DOHH2 (cell line): ENCODE measurements at regions not wholly inside any gene's neighbourhood (a gene's known extent, or its start where the extent isn't known, plus 50 kb on each side); places are given as distances from the start of the nearest gene placed in this dataset.
"Not testable (repeated sequence)": the region's sequence is repeated elsewhere in the genome, so short reads cannot be mapped to it uniquely, and the experiment has no call there.

Source experiments
- H3F3A ChIP-seq: fragments of 200-600 bp; sonication (generic), shearing (Covaris generic); 2 replicates; pipeline ENCODE4 v1.6.0; 2016; ENCODE audit warnings: antibody characterized with exemption, mild to moderate bottlenecking; ENCODE audit not compliant: control insufficient read depth, insufficient read depth
- H3K27ac ChIP-seq: fragments of 200-600 bp; sonication (generic); 2 replicates; pipeline ENCODE4 v1.5.1; 2014; ENCODE audit warnings: low read depth, mild to moderate bottlenecking, low read length, moderate library complexity
- H3K27me3 ChIP-seq: fragments of 200-600 bp; sonication (generic); 2 replicates; pipeline ENCODE4 v1.6.1; 2014; ENCODE audit warnings: mild to moderate bottlenecking, low read length, mixed read lengths; ENCODE audit not compliant: control insufficient read depth
- H3K36me3 ChIP-seq: fragments of 200-600 bp; sonication (generic); 2 replicates; pipeline ENCODE4 v1.6.1; 2014; ENCODE audit warnings: mild to moderate bottlenecking, low read length, moderate library complexity, mixed read lengths; ENCODE audit not compliant: control insufficient read depth
- H3K4me1 ChIP-seq: fragments of 200-600 bp; sonication (generic); 2 replicates; pipeline ENCODE4 v1.6.1; 2014; ENCODE audit warnings: mild to moderate bottlenecking, low read length, mixed read lengths; ENCODE audit not compliant: control insufficient read depth
- H3K4me2 ChIP-seq: fragments of 200-600 bp; sonication (generic); 2 replicates; pipeline ENCODE4 v1.6.0; 2014; ENCODE audit warnings: mild to moderate bottlenecking, low read length, moderate library complexity
- H3K4me3 ChIP-seq: fragments of 200-600 bp; sonication (generic); 2 replicates; pipeline ENCODE4 v1.5.1; 2014; ENCODE audit warnings: mild to moderate bottlenecking, low read length, mixed read lengths
- H3K79me2 ChIP-seq: fragments of 200-600 bp; sonication (generic); 2 replicates; pipeline ENCODE4 v1.6.1; 2014; ENCODE audit warnings: mild to moderate bottlenecking, low read length, mixed read lengths; ENCODE audit not compliant: control insufficient read depth
- H3K9me2 ChIP-seq: fragments of 200-600 bp; sonication (generic); replicated peaks from 2 replicates; pipeline ENCODE4 v1.6.1; 2014; ENCODE audit warnings: mild to moderate bottlenecking, low read length, mixed read lengths; ENCODE audit not compliant: control insufficient read depth
- H3K9me3 ChIP-seq: fragments of 200-600 bp; sonication (generic); 2 replicates; pipeline ENCODE4 v1.6.1; 2014; ENCODE audit warnings: antibody characterized with exemption, low read length, mixed read lengths; ENCODE audit not compliant: control insufficient read depth, insufficient read depth
- H4K20me1 ChIP-seq: fragments of 200-600 bp; sonication (generic); 2 replicates; pipeline ENCODE4 v1.6.0; 2014; ENCODE audit warnings: low read depth, mild to moderate bottlenecking, antibody characterized with exemption, low read length, moderate library complexity; ENCODE audit not compliant: control insufficient read depth, insufficient read depth
- CTCF ChIP-seq: fragments of 200-600 bp; sonication (generic); IDR thresholded peaks from one replicate; pipeline ENCODE4 v1.5.1; 2014; ENCODE audit warnings: antibody characterized with exemption, mild to moderate bottlenecking, low read depth, low read length; ENCODE audit not compliant: poor library complexity, severe bottlenecking
- EZH2phosphoT487 ChIP-seq: fragments of 200-600 bp; sonication (generic); IDR thresholded peaks from 2 replicates; pipeline ENCODE4 v1.6.1; 2017; ENCODE audit warnings: borderline replicate concordance, mild to moderate bottlenecking, antibody characterized with exemption, low read length, moderate library complexity, mixed read lengths

DNA sequence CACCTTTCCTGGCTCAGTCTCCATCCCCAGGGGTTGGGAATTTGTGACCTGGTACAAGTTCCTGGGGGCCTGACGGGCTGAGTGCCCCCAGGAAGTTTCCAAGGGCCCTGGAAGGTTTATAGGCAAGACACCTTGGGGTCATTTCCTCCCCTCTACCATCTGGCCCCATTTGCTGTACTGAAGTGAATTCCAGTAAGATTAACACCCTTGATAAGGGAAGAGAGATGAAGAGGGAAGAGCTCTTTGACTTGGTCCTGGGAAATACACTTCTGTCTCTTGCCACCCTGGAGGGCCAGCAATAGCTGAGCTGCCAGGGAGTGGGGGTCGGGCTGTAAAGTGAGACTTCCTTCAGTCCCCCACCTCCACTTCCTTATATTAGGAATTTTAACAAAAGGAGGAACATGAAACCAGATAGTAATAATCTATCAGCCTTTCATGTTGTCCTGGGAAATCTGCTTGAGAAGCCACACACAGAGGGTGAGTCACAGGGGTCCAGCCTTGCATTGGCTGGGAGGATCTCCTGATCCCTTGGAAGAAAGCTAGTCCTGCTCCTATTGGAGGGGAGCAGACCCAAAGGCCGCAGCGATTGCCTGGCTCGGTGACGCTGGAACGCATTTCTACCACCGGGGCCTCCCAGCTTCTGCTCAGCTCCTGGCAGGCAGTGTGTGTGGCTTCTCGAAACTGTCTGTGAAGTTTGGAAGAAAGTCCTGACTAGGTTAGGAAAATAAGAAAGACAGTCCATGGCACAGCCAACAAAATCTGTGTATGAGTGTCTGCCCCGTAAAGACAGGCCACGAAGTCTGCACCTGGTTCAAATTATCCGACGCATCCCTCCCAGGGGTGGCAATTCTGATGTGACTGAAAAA is 87.3 kb downstream of the ACAA2 start:
- Histone ChIP-seq H3K27me3 (peaks cover 14% of the 10 kb centered on the region), H3F3A (no peaks in the 10 kb centered on the region), H3K4me3 (no peak overlapping the region), H4K20me1 (no peaks in the 10 kb centered on the region), H3K4me2 (no peak overlapping the region), H3K9me2 (no peaks in the 10 kb centered on the region), H3K36me3 (no peaks in the 10 kb centered on the region), H3K79me2 (no peaks in the 10 kb centered on the region), H3K9me3 (no peaks in the 10 kb centered on the region), H3K27ac (no peak overlapping the region), H3K4me1 (no peaks in the 10 kb centered on the region)
- no peak for TF ChIP-seq EZH2phosphoT487

DNA sequence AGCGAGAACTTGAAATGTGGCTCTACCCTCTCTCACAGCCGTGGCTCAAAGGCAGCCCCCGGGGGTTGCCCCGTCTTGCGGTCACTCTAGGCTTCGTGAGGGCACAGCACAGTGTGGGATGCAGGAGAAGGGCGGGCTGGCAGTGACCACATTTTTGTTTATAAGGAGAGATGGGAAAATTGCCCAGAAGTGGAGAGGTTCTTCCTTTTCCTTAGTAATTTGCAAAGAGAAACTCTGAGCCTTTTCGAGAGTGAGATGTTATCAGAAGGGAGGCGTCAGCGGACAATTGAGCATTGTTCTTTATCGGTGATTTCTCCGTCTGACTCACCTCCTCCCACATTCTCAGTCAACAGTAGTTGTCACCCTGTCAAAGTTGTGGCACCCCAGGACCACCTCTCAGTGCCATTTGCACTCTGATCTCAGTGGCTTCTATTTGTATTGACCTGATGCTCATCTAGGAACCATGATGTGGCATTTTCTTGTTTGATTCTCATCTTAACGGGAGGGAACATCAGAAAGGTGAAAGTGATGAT is 89.6 kb downstream of the ACAA2 start:
- Histone ChIP-seq H3K4me2 (no peak overlapping the region), H3K27me3 (peaks cover 14% of the 10 kb centered on the region), H3K9me2 (no peaks in the 10 kb centered on the region), H3K36me3 (no peaks in the 10 kb centered on the region), H3K79me2 (no peaks in the 10 kb centered on the region), H3K27ac (no peak overlapping the region), H3K4me1 (no peaks in the 10 kb centered on the region), H3K4me3 (no peak overlapping the region), H3F3A (no peaks in the 10 kb centered on the region), H3K9me3 (no peaks in the 10 kb centered on the region), H4K20me1 (no peaks in the 10 kb centered on the region)
- TF ChIP-seq EZH2phosphoT487 (no peak), CTCF (no peak)

DNA sequence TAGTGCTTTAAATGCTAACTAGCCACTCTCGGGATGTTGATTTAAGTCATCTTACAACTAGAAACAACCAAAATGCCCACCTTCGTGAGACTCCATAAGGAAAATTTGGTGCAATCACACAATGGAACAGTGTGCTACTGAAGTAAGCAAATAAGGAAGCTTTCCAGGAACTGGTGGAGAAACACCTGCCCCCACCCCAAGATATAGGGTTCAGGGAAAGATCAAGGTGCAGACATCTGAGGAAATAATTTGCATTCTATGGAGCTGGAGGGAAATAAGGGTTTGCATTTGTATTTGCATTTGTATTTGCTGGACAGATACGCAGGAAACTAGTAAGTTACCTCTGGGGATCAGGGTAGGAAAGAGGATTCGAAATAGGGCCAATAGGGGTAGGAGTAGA is 90.9 kb downstream of the ACAA2 start:
- Histone ChIP-seq H3K9me2 (no peaks in the 10 kb centered on the region), H3K79me2 (no peaks in the 10 kb centered on the region), H3K36me3 (no peaks in the 10 kb centered on the region), H3K4me2 (no peak overlapping the region), H4K20me1 (no peaks in the 10 kb centered on the region), H3K27me3 (peaks cover 14% of the 10 kb centered on the region), H3K4me1 (no peaks in the 10 kb centered on the region), H3K9me3 (no peaks in the 10 kb centered on the region), H3K27ac (no peak overlapping the region), H3F3A (no peaks in the 10 kb centered on the region), H3K4me3 (no peak overlapping the region)
- TF ChIP-seq EZH2phosphoT487 (no peak), CTCF (no peak)

DNA sequence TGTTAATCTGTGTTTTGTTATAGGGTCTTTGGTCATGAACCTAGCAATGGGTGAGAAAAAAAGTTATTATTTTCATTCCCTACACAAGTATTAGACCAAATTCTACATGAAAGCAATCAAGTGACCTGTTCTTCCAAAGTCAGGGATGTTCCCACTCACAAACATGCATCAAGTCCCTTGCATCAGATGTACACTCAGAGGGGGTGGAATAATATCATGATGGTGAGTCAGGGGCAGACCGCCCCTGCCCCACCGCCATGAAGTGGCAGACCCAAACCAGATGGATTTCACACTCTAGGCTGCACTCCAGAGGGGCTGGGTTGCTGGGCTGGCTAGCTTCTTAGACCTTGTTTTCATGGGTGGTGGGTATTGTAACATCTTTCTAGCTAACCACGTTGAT is 91.4 kb downstream of the ACAA2 start:
- TF ChIP-seq EZH2phosphoT487 = no peak
- no peak for TF ChIP-seq CTCF
- no peak overlapping the region for H3K27ac ChIP-seq

GRCh38 chr18:49720944-49721343 is 92.4 kb downstream of the ACAA2 start:
- not testable (repeated sequence) for H3K36me3 ChIP-seq, H3K4me2 ChIP-seq, H3K79me2 ChIP-seq, H3K4me3 ChIP-seq, H3K9me2 ChIP-seq, H3K9me3 ChIP-seq, H4K20me1 ChIP-seq, H3K4me1 ChIP-seq, H3K27ac ChIP-seq, H3F3A ChIP-seq
- peaks cover 14% of the 10 kb centered on the region for H3K27me3 ChIP-seq

More for the DNA sequence above, 91.4 kb downstream of the ACAA2 start:
- Histone ChIP-seq H3K27me3 (peaks cover 14% of the 10 kb centered on the region), H3K4me1 (no peaks in the 10 kb centered on the region), H3K36me3 (no peaks in the 10 kb centered on the region), H3K9me3 (no peaks in the 10 kb centered on the region), H3F3A (no peaks in the 10 kb centered on the region), H3K9me2 (no peaks in the 10 kb centered on the region), H3K4me2 (no peak overlapping the region), H4K20me1 (no peaks in the 10 kb centered on the region), H3K4me3 (no peak overlapping the region), H3K79me2 (no peaks in the 10 kb centered on the region)
